ENCODE measurements at regions not wholly inside any gene's neighbourhood (a gene's known extent, or its start where the extent isn't known, plus 50 kb on each side); places are given as distances from the start of the nearest gene placed in this dataset.

GRCh38 chr12:16110596-16110995 lies 166.9 kb downstream of the SLC15A5 start:
- Histone ChIP-seq H3K27me3 (no peaks in the 10 kb centered on the region), H3K4me3 (no peak overlapping the region), H3K36me3 (no peaks in the 10 kb centered on the region), H3K9me3 (peaks cover 0 to 1% of the 10 kb centered on the region in 2 donors), H3K4me1 (no peaks in the 10 kb centered on the region), H3K27ac (no peak overlapping the region)
- intact Hi-C loops (cut with DNase I; ENCODE audit: low total_unique reads) (no loop called here), in situ Hi-C loops (cut with MboI; ENCODE audit: low pct_ligation_motif_present in 1 of 4, low pct_unique_long_range_greater_than_20kb in 1 of 4, low sequenced_read_pairs in 3 of 4) (no loop called here)
- WGBS, 2 donors (ENCODE audit: low coverage in 1 of 2), result 47 to 72% methylated on average over 1 of the region's 1 CpG
- TF ChIP-seq POLR2A (IDR thresholded peaks at IDR 0.05), result no peak
- no peak for TF ChIP-seq EP300 (IDR thresholded peaks at IDR 0.05; ENCODE audit: low read depth)
- TF ChIP-seq CTCF (IDR thresholded peaks at IDR 0.05), result no peak
- no peak for TF ChIP-seq POLR2AphosphoS5 (IDR thresholded peaks at IDR 0.05)
- DNase-seq, result no peak

- Histone ChIP-seq H3K27me3 (no peaks in the 10 kb centered on the region), H3K4me1 (no peaks in the 10 kb centered on the region), H3K27ac (no peak overlapping the region), H3K36me3 (no peaks in the 10 kb centered on the region), H3K9me3 (peaks cover 17 to 25% of the 10 kb centered on the region in 2 donors), H3K4me3 (no peak overlapping the region)
- 66 to 72% methylated on average over 2 of the region's 2 CpGs for WGBS, 2 donors (ENCODE audit: low coverage in 1 of 2)
- TF ChIP-seq CTCF (IDR thresholded peaks at IDR 0.05) (no peak), POLR2AphosphoS5 (IDR thresholded peaks at IDR 0.05) (no peak), POLR2A (IDR thresholded peaks at IDR 0.05) (no peak), EP300 (IDR thresholded peaks at IDR 0.05; ENCODE audit: low read depth) (no peak)
- in situ Hi-C loops (cut with MboI; ENCODE audit: low pct_ligation_motif_present in 1 of 4, low pct_unique_long_range_greater_than_20kb in 1 of 4, low sequenced_read_pairs in 3 of 4) (no loop called here), intact Hi-C loops (cut with DNase I; ENCODE audit: low total_unique reads) (no loop called here)
- DNase-seq, result no peak
These were observed 173.6 kb downstream of the SLC15A5 start for GRCh38 chr12:16103851-16104250.

- intact Hi-C loops (cut with DNase I; ENCODE audit: low total_unique reads) (no loop called here), in situ Hi-C loops (cut with MboI; ENCODE audit: low pct_ligation_motif_present in 1 of 4, low pct_unique_long_range_greater_than_20kb in 1 of 4, low sequenced_read_pairs in 3 of 4) (no loop called here)
- TF ChIP-seq EP300 (IDR thresholded peaks at IDR 0.05; ENCODE audit: low read depth) (no peak), CTCF (IDR thresholded peaks at IDR 0.05) (no peak), POLR2AphosphoS5 (IDR thresholded peaks at IDR 0.05) (no peak), POLR2A (IDR thresholded peaks at IDR 0.05) (no peak)
- Histone ChIP-seq H3K4me3 (no peak overlapping the region), H3K27ac (no peak overlapping the region), H3K36me3 (no peaks in the 10 kb centered on the region), H3K27me3 (no peaks in the 10 kb centered on the region), H3K4me1 (no peaks in the 10 kb centered on the region), H3K9me3 (peaks cover 17 to 19% of the 10 kb centered on the region in 2 donors)
- 67 to 77% methylated on average over 3 of the region's 3 CpGs for WGBS, 2 donors (ENCODE audit: low coverage in 1 of 2)
- no peak for DNase-seq
These were observed 177.3 kb downstream of the SLC15A5 start for GRCh38 chr12:16100206-16100605.

- Histone ChIP-seq H3K27me3 (no peaks in the 10 kb centered on the region), H3K9me3 (no peaks in the 10 kb centered on the region), H3K4me1 (no peaks in the 10 kb centered on the region), H3K27ac (no peak overlapping the region), H3K36me3 (no peaks in the 10 kb centered on the region), H3K4me3 (no peak overlapping the region)
- TF ChIP-seq EP300 (IDR thresholded peaks at IDR 0.05; ENCODE audit: low read depth) (no peak), POLR2AphosphoS5 (IDR thresholded peaks at IDR 0.05) (no peak), POLR2A (IDR thresholded peaks at IDR 0.05) (no peak), CTCF (IDR thresholded peaks at IDR 0.05) (no peak)
- no peak for DNase-seq
- intact Hi-C loops (cut with DNase I; ENCODE audit: low total_unique reads) (no loop called here), in situ Hi-C loops (cut with MboI; ENCODE audit: low pct_ligation_motif_present in 1 of 4, low pct_unique_long_range_greater_than_20kb in 1 of 4, low sequenced_read_pairs in 3 of 4) (no loop called here)
- 82 to 88% methylated on average over 2 of the region's 2 CpGs for WGBS, 2 donors (ENCODE audit: low coverage in 1 of 2)
These were observed 181.1 kb downstream of the SLC15A5 start for GRCh38 chr12:16096273-16096849.
